WTC11 (cell line): ENCODE measurements at regions not wholly inside any gene's neighbourhood (a gene's known extent, or its start where the extent isn't known, plus 50 kb on each side); places are given as distances from the start of the nearest gene placed in this dataset.

Experiments used
- ATAC-seq: fragments of 200-7000 bp; cut with Tn5 transposase; 2 replicates; pipeline ENCODE4 v1.10.0; 2021; ENCODE audit warnings: mild to moderate bottlenecking, moderate library complexity
- CTCF ChIA-PET: fragments of 300-600 bp; sonication (Branson Sonifier 250); formaldehyde crosslinking; loops from one replicate; lab custom pipeline; 2021; ENCODE audit warnings: antibody characterized with exemption; lab: Charles Lee
- POLR2A ChIA-PET: fragments of 350-600 bp; sonication (Branson Sonifier 250); formaldehyde crosslinking; loops from one replicate; lab custom pipeline; 2021; ENCODE audit warnings: antibody characterized with exemption; lab: Charles Lee
- DNase-seq: peaks from one replicate; pipeline ENCODE4 v3.0.0; 2021; ENCODE audit warnings: low spot score
- H3K27ac Mint-ChIP-seq: 2 replicates; pipeline ENCODE4 v1.8.0; 2021; ENCODE audit warnings: mixed read lengths
- H3K27me3 Mint-ChIP-seq: 2 replicates; pipeline ENCODE4 v1.8.0; 2021; ENCODE audit warnings: low read depth, mild to moderate bottlenecking, moderate library complexity, mixed read lengths
- H3K36me3 Mint-ChIP-seq: 2 replicates; pipeline ENCODE4 v1.8.0; 2021; ENCODE audit warnings: mixed read lengths
- H3K4me1 Mint-ChIP-seq: 2 replicates; pipeline ENCODE4 v1.8.0; 2022; ENCODE audit warnings: mixed read lengths
- H3K4me3 Mint-ChIP-seq: 2 replicates; pipeline ENCODE4 v1.8.0; 2021; ENCODE audit warnings: mild to moderate bottlenecking, moderate library complexity, mixed read lengths
- H3K9me3 Mint-ChIP-seq: 2 replicates; pipeline ENCODE4 v1.8.0; 2021; ENCODE audit warnings: mixed read lengths
- AFF4 ChIP-seq: sonication (generic); formaldehyde crosslinking; IDR thresholded peaks from 2 replicates; pipeline ENCODE4 v1.8.1; 2023; ENCODE audit warnings: mild to moderate bottlenecking, missing genetic modification reagents, borderline replicate concordance
- CREB1 ChIP-seq: sonication (generic); formaldehyde crosslinking; IDR thresholded peaks from 2 replicates; pipeline ENCODE4 v1.8.0; 2023; ENCODE audit warnings: mild to moderate bottlenecking, missing genetic modification reagents
- CREM ChIP-seq: sonication (generic); formaldehyde crosslinking; IDR thresholded peaks from 2 replicates; pipeline ENCODE4 v1.8.1; 2022; ENCODE audit warnings: mild to moderate bottlenecking, missing genetic modification reagents, moderate library complexity
- E2F4 ChIP-seq: sonication (generic); formaldehyde crosslinking; IDR thresholded peaks from 2 replicates; pipeline ENCODE4 v1.8.1; 2022; ENCODE audit warnings: low read depth, mild to moderate bottlenecking, moderate library complexity, missing genetic modification reagents, borderline replicate concordance
- FOXP4 ChIP-seq: sonication (generic); formaldehyde crosslinking; IDR thresholded peaks from 2 replicates; pipeline ENCODE4 v1.8.0; 2022; ENCODE audit warnings: mild to moderate bottlenecking, missing genetic modification reagents
- HMGXB4 ChIP-seq: sonication (generic); formaldehyde crosslinking; IDR thresholded peaks from 2 replicates; pipeline ENCODE4 v1.8.1; 2023; ENCODE audit warnings: mild to moderate bottlenecking, moderate library complexity, missing genetic modification reagents
- JAZF1 ChIP-seq: fragments of 250-450 bp; sonication (Bioruptor Pico); IDR thresholded peaks from 2 replicates; pipeline ENCODE4 v1.9.0; 2021; ENCODE audit warnings: moderate library complexity, mild to moderate bottlenecking, inconsistent platforms
- KAT7 ChIP-seq: sonication (generic); formaldehyde crosslinking; IDR thresholded peaks from 2 replicates; pipeline ENCODE4 v1.8.1; 2023; ENCODE audit warnings: missing genetic modification reagents, mild to moderate bottlenecking, borderline replicate concordance
- MYBL2 ChIP-seq: sonication (generic); formaldehyde crosslinking; IDR thresholded peaks from 2 replicates; pipeline ENCODE4 v1.8.1; 2023; ENCODE audit warnings: mild to moderate bottlenecking, moderate library complexity, missing genetic modification reagents
- NFATC4 ChIP-seq: fragments of 250-450 bp; sonication (Bioruptor Pico); IDR thresholded peaks from 2 replicates; pipeline ENCODE4 v1.9.0; 2021; ENCODE audit warnings: mild to moderate bottlenecking
- NFE2L1 ChIP-seq: sonication (generic); formaldehyde crosslinking; IDR thresholded peaks from 2 replicates; pipeline ENCODE4 v1.8.1; 2023; ENCODE audit warnings: missing genetic modification reagents
- NR1H2 ChIP-seq: sonication (generic); formaldehyde crosslinking; IDR thresholded peaks from 2 replicates; pipeline ENCODE4 v1.9.0; 2021; ENCODE audit warnings: mild to moderate bottlenecking, moderate library complexity, missing genetic modification reagents
- RORB ChIP-seq: fragments of 250-450 bp; sonication (Bioruptor Pico); IDR thresholded peaks from 2 replicates; pipeline ENCODE4 v1.9.0; 2021; ENCODE audit warnings: mild to moderate bottlenecking
- SOX15 ChIP-seq: fragments of 250-450 bp; sonication (Bioruptor Pico); IDR thresholded peaks from 2 replicates; pipeline ENCODE4 v1.9.0; 2021; ENCODE audit warnings: mild to moderate bottlenecking
- TCF7 ChIP-seq: sonication (generic); formaldehyde crosslinking; IDR thresholded peaks from 2 replicates; pipeline ENCODE4 v1.8.0; 2022; ENCODE audit warnings: mild to moderate bottlenecking, low read depth, missing genetic modification reagents, moderate library complexity
- TP53 ChIP-seq: sonication (generic); formaldehyde crosslinking; IDR thresholded peaks from 2 replicates; pipeline ENCODE4 v1.8.1; 2023; ENCODE audit warnings: mild to moderate bottlenecking, missing genetic modification reagents
- ZBTB21 ChIP-seq: sonication (generic); formaldehyde crosslinking; IDR thresholded peaks from 2 replicates; pipeline ENCODE4 v1.8.1; 2023; ENCODE audit warnings: mild to moderate bottlenecking, missing genetic modification reagents, borderline replicate concordance
- ZNF232 ChIP-seq: sonication (generic); formaldehyde crosslinking; IDR thresholded peaks from 2 replicates; pipeline ENCODE4 v1.8.0; 2022; ENCODE audit warnings: mild to moderate bottlenecking, missing genetic modification reagents
- ZNF396 ChIP-seq: fragments of 250-450 bp; sonication (Bioruptor Pico); IDR thresholded peaks from 2 replicates; pipeline ENCODE4 v1.8.0; 2021; ENCODE audit warnings: mild to moderate bottlenecking, moderate library complexity, borderline replicate concordance
- ZNF671 ChIP-seq: fragments of 250-450 bp; sonication (Bioruptor Pico); IDR thresholded peaks from 2 replicates; pipeline ENCODE4 v1.8.0; 2021; ENCODE audit warnings: mild to moderate bottlenecking
- TF ChIP-seq, protein P1 (sequence below): sonication (generic); formaldehyde crosslinking; IDR thresholded peaks from 2 replicates; pipeline ENCODE4 v1.8.1; 2023; ENCODE audit warnings: mild to moderate bottlenecking, missing genetic modification reagents, moderate library complexity
- TF ChIP-seq, protein P2 (sequence below): fragments of 250-450 bp; sonication (Bioruptor Pico); IDR thresholded peaks from 2 replicates; pipeline ENCODE4 v1.9.0; 2021; ENCODE audit warnings: mild to moderate bottlenecking
- TF ChIP-seq, protein P3 (sequence below): fragments of 250-450 bp; sonication (Bioruptor Pico); IDR thresholded peaks from 2 replicates; pipeline ENCODE4 v1.9.0; 2021; ENCODE audit warnings: moderate library complexity, mild to moderate bottlenecking, inconsistent platforms, borderline replicate concordance

- TF ChIP-seq KAT7 = no peak
Observed at GRCh38 chr6:74860456-74860855, 345.4 kb downstream of the COL12A1 start (continued).

- H3K9me3 Mint-ChIP-seq = no peaks in the 10 kb centered on the region; the same call in 1 of the 2 replicates
- H3K4me1 Mint-ChIP-seq = no peaks in the 10 kb centered on the region
- CTCF ChIA-PET = no interaction called here
- no peak overlapping the region for H3K4me3 Mint-ChIP-seq
- no peaks in the 10 kb centered on the region; the same call in 1 of the 2 replicates for H3K27me3 Mint-ChIP-seq
- TF ChIP-seq HMGXB4 (no peak), ZBTB21 (CRISPR knock-in tag) (no peak), JAZF1 (CRISPR knock-in tag) (no peak)
- TF ChIP-seq, all 79 proteins: peak for 0
- POLR2A ChIA-PET = no interaction called here
- no peak for ATAC-seq
- no peaks in the 10 kb centered on the region for H3K36me3 Mint-ChIP-seq
- DNase-seq = no peak
- H3K27ac Mint-ChIP-seq = no peak overlapping the region
Observed at GRCh38 chr6:74857157-74857556, 348.7 kb downstream of the COL12A1 start.

DNA sequence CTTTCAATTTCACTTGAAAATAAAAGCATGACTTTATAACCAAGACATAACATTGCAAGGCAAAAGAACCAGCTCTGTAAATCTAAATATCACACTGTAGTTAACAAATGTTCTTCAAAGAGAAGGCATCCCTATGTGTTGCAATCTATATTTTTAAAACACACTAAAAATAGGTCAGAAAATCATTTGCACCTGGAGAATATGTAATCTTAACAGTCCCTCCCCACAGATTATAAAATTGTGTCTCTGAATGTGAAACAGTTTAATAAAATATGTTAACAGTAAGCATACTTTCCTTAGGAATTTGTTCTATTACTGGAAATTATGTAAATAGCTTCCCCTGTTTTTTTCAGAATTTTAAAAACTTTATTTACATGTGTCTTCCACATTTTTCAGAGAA, 351.9 kb downstream of the COL12A1 start:
- Mint-ChIP-seq H3K27ac (no peak overlapping the region), H3K36me3 (no peaks in the 10 kb centered on the region), H3K4me3 (no peak overlapping the region), H3K9me3 (no peaks in the 10 kb centered on the region), H3K4me1 (no peaks in the 10 kb centered on the region), H3K27me3 (no peaks in the 10 kb centered on the region; the same call in 1 of the 2 replicates)
- CTCF ChIA-PET = interaction anchor here (0.6 kb wide), 1 partner anchor 281 kb away, joined by 4 read pairs; no protein-coding TSS in a partner anchor
- TF ChIP-seq NFE2L1 (CRISPR knock-in tag) (no peak), FOXP4 (CRISPR knock-in tag) (no peak), E2F4 (CRISPR knock-in tag) (no peak), CREM (CRISPR knock-in tag) (no peak), CREB1 (no peak), ZNF671 (CRISPR knock-in tag) (no peak), NFATC4 (CRISPR knock-in tag) (no peak), ZNF396 (no peak), TP53 (no peak)
- TF ChIP-seq, protein P1, sequence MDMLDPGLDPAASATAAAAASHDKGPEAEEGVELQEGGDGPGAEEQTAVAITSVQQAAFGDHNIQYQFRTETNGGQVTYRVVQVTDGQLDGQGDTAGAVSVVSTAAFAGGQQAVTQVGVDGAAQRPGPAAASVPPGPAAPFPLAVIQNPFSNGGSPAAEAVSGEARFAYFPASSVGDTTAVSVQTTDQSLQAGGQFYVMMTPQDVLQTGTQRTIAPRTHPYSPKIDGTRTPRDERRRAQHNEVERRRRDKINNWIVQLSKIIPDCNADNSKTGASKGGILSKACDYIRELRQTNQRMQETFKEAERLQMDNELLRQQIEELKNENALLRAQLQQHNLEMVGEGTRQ (CRISPR knock-in tag) = no peak
- TF ChIP-seq, protein P2, sequence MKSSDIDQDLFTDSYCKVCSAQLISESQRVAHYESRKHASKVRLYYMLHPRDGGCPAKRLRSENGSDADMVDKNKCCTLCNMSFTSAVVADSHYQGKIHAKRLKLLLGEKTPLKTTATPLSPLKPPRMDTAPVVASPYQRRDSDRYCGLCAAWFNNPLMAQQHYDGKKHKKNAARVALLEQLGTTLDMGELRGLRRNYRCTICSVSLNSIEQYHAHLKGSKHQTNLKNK = no peak
- POLR2A ChIA-PET = no interaction called here
- no peak for ATAC-seq
- no peak for DNase-seq

GRCh38 chr6:74851596-74851995, 354.3 kb downstream of the COL12A1 start:
- Mint-ChIP-seq H3K27ac (no peak overlapping the region), H3K4me1 (no peaks in the 10 kb centered on the region), H3K27me3 (no peaks in the 10 kb centered on the region), H3K4me3 (no peak overlapping the region), H3K9me3 (no peaks in the 10 kb centered on the region), H3K36me3 (no peaks in the 10 kb centered on the region)
- ATAC-seq (no peak), DNase-seq (no peak)
- ChIA-PET POLR2A (no interaction called here), CTCF (no interaction called here)
- TF ChIP-seq AFF4 (CRISPR knock-in tag) (no peak), MYBL2 (CRISPR knock-in tag) (no peak), ZNF232 (CRISPR knock-in tag) (no peak), TCF7 (CRISPR knock-in tag) (no peak), RORB (CRISPR knock-in tag) (no peak), NR1H2 (CRISPR knock-in tag) (no peak), SOX15 (CRISPR knock-in tag) (no peak)
- TF ChIP-seq, protein P3, sequence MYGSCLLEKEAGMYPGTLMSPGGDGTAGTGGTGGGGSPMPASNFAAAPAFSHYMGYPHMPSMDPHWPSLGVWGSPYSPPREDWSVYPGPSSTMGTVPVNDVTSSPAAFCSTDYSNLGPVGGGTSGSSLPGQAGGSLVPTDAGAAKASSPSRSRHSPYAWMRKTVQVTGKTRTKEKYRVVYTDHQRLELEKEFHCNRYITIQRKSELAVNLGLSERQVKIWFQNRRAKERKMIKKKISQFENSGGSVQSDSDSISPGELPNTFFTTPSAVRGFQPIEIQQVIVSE (CRISPR knock-in tag) = no peak
